ENCODE measurements at regions not wholly inside any gene's neighbourhood (a gene's known extent, or its start where the extent isn't known, plus 50 kb on each side); places are given as distances from the start of the nearest gene placed in this dataset.

DNA sequence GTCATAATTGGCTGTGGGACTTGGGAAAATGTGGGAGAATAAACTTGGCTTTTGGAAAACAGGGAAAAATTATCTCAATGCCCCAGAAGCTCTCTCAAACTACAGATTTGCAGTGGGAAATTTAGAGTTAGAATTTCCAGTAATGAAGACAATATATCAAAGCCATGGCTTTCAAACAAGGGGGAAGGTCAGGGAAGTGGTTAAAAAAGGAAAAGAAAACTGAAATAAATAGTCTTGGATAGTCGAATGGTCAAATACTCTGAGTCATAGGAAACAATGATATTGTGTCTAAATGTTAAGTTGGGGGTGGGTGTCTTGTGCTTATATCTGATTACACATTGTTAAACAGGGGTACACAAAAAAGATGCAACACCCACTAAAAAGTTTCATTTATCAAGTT is 272.4 kb upstream of the COL8A1 start:
- no peak for DNase-seq

GRCh38 chr3:99365396-99365795 is 273.0 kb upstream of the COL8A1 start:
- DNase-seq: no peak

- DNase-seq: no peak
Observed at GRCh38 chr3:99357131-99357530, 281.3 kb upstream of the COL8A1 start.

- DNase-seq: no peak
Observed at GRCh38 chr3:99356696-99357095, 281.7 kb upstream of the COL8A1 start.

GRCh38 chr3:99355465-99355864 is 282.9 kb upstream of the COL8A1 start:
- DNase-seq: peak; percentile 6

DNA sequence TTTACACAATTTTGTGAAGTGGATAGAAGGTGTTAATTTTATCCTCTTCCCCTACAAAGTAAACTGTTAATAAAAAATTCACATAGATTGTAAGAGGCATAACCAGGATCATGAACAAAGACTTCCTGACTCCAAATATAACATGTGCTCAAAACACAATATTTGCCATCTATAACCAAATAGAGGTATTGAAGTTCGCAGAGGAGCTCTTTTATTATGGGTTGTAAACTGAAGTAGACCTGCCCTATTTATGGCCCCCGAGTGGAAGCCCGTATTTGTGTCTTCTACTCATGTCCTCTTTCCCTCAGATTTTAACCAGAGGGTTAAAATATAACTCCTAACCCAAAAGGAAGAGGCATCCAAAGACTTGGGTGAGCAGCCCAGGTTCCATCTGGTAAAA is 285.6 kb upstream of the COL8A1 start:
- DNase-seq: no peak

DNA sequence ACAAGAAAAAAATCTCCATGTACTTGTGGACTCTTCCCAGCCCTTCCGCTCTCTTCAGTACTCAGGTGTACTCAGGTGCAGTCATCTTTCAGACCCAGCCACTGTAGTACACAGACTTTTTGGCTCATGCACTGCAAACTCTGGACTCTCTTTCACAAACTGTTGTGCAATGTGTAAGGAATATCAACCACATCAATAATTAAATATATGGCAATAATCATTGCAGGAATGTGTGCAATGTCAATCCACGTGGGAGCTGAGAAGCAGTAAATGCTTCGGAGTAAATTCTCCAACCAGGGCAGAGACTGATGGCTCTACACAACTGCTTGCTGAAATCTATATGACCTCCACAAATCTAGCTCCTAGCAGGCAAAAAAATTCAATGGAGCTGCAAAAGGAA is 287.3 kb upstream of the COL8A1 start:
- DNase-seq: no peak

GRCh38 chr3:99348451-99348850 is 289.9 kb upstream of the COL8A1 start:
- no peak for DNase-seq

- no peak for DNase-seq
Observed at GRCh38 chr3:99344216-99344615, 294.2 kb upstream of the COL8A1 start.

DNA sequence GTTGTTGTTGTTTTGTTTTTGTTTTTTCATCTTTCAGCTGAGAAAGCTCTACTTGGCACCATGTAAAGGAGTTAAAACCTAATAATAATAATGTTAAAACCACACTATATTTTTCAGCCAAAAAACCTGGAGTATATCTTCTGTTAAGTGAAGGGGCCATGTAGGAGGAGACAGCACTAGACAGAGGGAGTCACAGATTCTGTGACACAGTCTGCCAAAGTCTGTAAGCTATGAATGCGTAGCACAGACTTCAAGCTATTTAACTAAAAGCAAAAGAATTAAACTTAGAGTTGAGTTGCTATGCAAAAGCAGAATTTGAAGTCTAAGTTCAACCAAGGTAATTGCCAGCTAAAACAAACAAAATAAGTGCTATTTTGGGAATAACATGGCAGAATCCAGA is 296.0 kb upstream of the COL8A1 start:
- no peak for DNase-seq

GRCh38 chr3:99339222-99339621 is 299.2 kb upstream of the COL8A1 start:
- DNase-seq: no peak

GRCh38 chr3:99332718-99333117 is 305.7 kb upstream of the COL8A1 start:
- DNase-seq: no peak

GRCh38 chr3:99332276-99332675 is 306.1 kb upstream of the COL8A1 start:
- no peak for DNase-seq

DNA sequence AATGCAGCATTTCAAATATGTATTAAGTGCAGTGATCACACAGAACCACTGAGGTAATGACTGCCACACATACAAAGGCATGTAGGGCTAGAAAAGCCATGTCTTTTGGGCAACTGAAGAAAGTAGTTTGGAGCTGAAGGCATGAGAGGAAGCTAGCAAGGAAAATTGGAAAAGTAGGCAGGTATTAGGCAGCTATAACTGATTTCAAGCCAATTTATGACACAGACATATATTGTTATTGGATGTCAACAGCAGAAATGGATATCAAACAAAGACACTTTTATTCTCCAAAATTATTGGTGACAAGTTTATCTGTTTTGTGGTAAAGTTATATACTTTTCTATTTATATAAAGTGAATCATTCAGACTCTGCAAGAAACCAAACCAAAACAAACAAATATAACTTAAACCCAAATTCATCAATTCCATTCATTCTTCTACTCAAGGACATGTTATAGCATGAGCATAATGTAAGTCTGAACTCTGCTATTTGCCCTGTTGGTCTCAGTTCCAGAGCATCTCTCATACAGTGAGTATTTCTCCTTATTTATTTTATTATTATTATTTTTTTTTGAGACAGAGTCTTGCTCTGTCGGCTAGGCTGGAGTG is 307.4 kb upstream of the COL8A1 start:
- no peak for DNase-seq

DNA sequence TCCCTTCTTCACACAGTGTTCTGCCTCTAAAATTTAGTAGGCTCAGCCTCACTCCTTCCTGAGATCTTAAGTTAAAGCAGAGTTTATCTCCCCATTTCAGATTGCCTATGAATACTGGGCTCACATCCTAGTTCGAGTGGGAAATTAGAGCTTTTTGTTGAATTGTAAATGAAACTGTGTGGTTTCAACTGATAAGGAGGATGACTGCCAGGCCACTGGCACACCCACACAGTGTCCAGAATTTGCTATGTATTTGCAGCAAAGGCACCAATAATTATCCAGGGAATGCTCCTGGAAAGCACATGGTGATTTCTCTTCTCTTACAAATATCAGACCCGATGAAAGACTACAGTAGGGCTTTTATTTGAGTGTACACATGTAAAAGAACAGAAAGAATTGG is 308.1 kb upstream of the COL8A1 start:
- DNase-seq: no peak

- no peak for DNase-seq
Observed at GRCh38 chr3:99325402-99325801, 313.0 kb upstream of the COL8A1 start.

GRCh38 chr3:99324636-99325203 is 313.7 kb upstream of the COL8A1 start:
- DNase-seq: no peak

DNA sequence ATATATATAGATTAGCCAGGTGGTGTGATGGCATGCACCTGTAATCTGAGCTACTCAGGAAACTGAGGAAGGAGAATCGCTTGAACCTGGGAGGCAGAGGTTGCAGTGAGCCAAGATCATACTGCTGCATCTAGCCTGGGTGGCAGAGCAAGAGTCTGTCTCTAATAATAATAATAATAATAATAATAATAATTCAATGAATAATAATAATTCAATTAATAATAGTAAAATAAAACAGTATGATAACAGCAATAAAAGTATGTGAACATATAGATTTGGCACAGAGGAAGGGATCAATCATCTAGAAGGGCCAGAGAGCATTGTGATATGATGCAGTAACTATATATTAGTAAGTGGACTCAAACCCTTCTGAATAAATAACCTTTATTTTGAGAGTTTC is 314.5 kb upstream of the COL8A1 start:
- DNase-seq: no peak

- DNase-seq: no peak
Observed at GRCh38 chr3:99322551-99322950, 315.8 kb upstream of the COL8A1 start.

DNA sequence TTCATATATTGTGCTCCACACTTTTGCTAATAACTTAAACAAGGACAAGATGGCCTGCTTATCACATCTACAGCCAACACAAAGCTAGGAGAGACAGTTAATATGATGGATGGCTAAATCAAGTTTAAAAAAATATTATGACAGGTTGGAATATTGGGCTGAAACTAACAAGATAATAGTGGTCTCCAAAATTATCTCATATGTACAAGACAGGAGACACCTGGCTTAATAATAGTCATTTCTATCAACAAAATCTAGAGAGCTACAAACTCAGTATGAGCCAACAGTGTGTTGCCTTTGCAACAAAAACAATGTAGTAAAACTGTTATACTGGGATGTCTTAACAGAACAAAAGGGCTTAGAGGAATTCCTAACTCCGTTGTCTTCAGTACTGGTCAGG is 317.1 kb upstream of the COL8A1 start:
- no peak for DNase-seq

- peak; percentile 2 for DNase-seq
Observed at GRCh38 chr3:99319961-99320360, 318.4 kb upstream of the COL8A1 start.

DNA sequence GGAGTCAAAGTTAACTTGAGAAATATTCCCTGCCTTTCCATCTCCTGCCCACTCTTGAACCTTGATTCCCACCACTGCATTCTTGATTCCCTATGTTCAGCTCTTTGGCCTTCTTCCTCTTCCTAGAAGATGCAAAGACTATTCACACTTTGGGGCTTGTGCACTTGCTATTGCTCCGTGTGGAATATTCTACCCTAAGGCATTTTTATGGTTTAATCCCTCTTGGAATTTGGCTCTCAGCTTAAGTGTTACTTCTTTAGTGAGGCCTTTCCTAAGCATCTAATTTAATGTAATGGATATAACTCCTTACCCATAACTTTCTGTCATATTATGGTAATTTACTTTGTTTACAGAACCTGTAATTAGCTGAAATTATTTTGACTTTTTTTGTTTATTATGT is 318.9 kb upstream of the COL8A1 start:
- DNase-seq: no peak

DNA sequence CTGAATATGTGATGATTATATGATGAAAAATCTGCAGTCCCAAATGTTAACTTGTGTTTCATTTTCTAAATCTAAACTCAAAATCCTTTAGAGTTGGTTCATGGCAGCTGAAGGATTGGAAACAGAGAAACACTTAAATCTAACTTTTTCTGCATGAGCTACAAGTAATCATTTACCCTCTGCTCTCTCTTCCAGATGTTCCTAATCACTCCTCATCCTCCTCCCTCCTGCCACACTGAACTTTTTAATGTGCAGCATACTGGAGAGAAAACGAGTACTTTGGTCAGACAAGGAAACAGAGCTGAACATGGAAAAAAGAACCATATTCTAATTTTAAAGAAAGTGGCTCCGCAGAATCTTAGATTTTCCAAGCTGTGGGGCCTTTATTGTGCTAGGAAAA is 321.2 kb upstream of the COL8A1 start:
- no peak for DNase-seq

- DNase-seq: no peak
Observed at GRCh38 chr3:99315896-99316295, 322.5 kb upstream of the COL8A1 start.

DNA sequence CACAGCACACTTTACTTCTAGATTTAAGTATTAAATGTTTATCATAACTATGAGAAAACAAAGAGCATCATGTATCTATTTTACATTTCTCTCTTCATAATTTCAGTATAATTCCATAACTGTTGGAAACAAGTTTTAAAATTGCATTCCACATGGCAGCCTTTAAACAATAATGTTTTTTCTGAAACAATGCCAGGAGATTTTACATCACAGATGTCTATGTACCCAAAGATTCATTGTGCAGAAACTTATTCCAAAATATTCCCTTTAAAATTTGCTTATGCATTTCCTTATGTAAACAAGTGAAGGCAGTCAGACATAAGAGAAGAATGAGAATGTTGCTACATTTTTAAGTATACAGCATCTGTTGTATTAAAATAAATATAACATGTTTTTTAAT is 324.9 kb upstream of the COL8A1 start:
- no peak for DNase-seq
